HUES64 (cell line): ENCODE measurements at regions not wholly inside any gene's neighbourhood (a gene's known extent, or its start where the extent isn't known, plus 50 kb on each side); places are given as distances from the start of the nearest gene placed in this dataset.
A peak's percentile ranks its signal among the peaks of the same experiment; 100 is the strongest.

ENCODE experiments used
- H3K27ac ChIP-seq: 2 replicates; pipeline ENCODE4 v1.7.0; 2013; ENCODE audit warnings: low read depth, low read length, inconsistent platforms
- H3K27me3 ChIP-seq: 2 replicates; pipeline ENCODE4 v1.6.1; 2013; ENCODE audit warnings: mild to moderate bottlenecking, low read length; ENCODE audit not compliant: insufficient read depth
- H3K36me3 ChIP-seq: 2 replicates; pipeline ENCODE4 v1.6.1; 2013; ENCODE audit warnings: mild to moderate bottlenecking, low read length; ENCODE audit not compliant: insufficient read depth
- H3K4me1 ChIP-seq: 2 replicates; pipeline ENCODE4 v1.6.1; 2013; ENCODE audit warnings: mild to moderate bottlenecking, low read length, moderate library complexity; ENCODE audit not compliant: insufficient read depth
- H3K4me3 ChIP-seq: 2 replicates; pipeline ENCODE4 v1.5.1; 2013; ENCODE audit warnings: mild to moderate bottlenecking, low read length, moderate library complexity
- H3K9ac ChIP-seq: 2 replicates; pipeline ENCODE4 v1.6.1; 2013; ENCODE audit warnings: mild to moderate bottlenecking, low read depth, low read length
- H3K9me3 ChIP-seq: 2 replicates; pipeline ENCODE4 v1.6.1; 2013; ENCODE audit warnings: low read depth, low read length; ENCODE audit not compliant: insufficient read depth
- WGBS: fragments of 150-250, 120-280 bp; methylation state at CpG from one replicate; pipeline ENCODE4 v1.1.7; 2013; ENCODE audit warnings: missing lambda C conversion rate; 5-methylcytosine and 5-hydroxymethylcytosine counted together

DNA sequence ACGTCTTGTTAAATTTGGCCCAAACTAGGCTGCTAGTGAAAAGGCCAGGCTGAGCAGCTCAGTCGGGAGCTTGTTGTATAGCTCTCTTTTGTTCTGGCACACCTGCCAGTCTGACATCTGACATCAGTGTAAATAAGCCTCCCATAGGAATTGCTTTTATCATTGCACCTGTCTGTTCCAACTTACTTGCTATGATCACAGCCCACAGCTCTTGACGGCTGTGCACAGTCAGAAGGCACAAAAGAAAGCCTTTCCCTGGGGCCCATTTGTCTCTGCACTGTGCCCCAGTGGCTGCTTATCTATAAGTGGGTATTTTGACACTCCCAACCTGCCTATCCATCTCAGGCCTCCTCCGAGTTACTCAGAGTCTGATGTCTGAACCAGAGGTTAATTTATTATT lies 324.5 kb downstream of the NUAK1 start:
- WGBS, result 82% methylated on average over 3 of the region's 4 CpGs

DNA sequence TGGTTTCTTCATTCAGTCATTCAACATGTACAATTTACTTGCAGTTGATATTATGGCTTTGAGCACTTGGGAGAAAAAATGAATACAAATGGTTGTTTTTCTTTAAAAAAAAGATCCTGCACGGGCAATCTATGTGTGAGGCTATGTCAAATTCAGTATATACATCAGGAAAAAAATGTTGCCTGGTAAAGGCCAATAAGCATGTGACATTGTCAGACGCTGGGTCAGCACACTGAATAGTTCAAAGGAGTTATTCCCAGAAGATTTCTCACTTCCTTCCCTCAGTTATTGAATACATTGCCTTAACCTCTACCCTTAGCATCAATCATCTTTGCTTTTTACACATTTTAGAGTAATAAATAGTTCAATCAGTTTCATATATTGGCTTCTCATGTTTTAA lies 319.2 kb downstream of the NUAK1 start:
- Histone ChIP-seq H3K4me3 (no peak overlapping the region), H3K9me3 (no peaks in the 10 kb centered on the region), H3K27ac (no peak overlapping the region), H3K36me3 (no peaks in the 10 kb centered on the region), H3K4me1 (peaks cover 17% of the 10 kb centered on the region), H3K9ac (no peak overlapping the region), H3K27me3 (no peaks in the 10 kb centered on the region)
- 87% methylated on average over 2 of the region's 2 CpGs for WGBS

More for the DNA sequence above, 324.5 kb downstream of the NUAK1 start:
- no peak overlapping the region for H3K4me3 ChIP-seq
- no peaks in the 10 kb centered on the region for H3K9me3 ChIP-seq
- no peaks in the 10 kb centered on the region for H3K4me1 ChIP-seq
- H3K36me3 ChIP-seq, result no peaks in the 10 kb centered on the region
- no peaks in the 10 kb centered on the region for H3K27me3 ChIP-seq
- no peak overlapping the region for H3K27ac ChIP-seq
- no peak overlapping the region for H3K9ac ChIP-seq

GRCh38 chr12:105820429-105821125 lies 318.2 kb downstream of the NUAK1 start:
- Histone ChIP-seq H3K9ac (no peak overlapping the region), H3K27me3 (no peaks in the 10 kb centered on the region), H3K36me3 (no peaks in the 10 kb centered on the region), H3K4me3 (no peak overlapping the region), H3K4me1 (peaks cover 17% of the 10 kb centered on the region), H3K27ac (0 out of 2 replicates have a peak overlapping the region, but pooled peaks have one; percentile 1), H3K9me3 (no peaks in the 10 kb centered on the region)
- 72% methylated on average over 5 of the region's 5 CpGs for WGBS

DNA sequence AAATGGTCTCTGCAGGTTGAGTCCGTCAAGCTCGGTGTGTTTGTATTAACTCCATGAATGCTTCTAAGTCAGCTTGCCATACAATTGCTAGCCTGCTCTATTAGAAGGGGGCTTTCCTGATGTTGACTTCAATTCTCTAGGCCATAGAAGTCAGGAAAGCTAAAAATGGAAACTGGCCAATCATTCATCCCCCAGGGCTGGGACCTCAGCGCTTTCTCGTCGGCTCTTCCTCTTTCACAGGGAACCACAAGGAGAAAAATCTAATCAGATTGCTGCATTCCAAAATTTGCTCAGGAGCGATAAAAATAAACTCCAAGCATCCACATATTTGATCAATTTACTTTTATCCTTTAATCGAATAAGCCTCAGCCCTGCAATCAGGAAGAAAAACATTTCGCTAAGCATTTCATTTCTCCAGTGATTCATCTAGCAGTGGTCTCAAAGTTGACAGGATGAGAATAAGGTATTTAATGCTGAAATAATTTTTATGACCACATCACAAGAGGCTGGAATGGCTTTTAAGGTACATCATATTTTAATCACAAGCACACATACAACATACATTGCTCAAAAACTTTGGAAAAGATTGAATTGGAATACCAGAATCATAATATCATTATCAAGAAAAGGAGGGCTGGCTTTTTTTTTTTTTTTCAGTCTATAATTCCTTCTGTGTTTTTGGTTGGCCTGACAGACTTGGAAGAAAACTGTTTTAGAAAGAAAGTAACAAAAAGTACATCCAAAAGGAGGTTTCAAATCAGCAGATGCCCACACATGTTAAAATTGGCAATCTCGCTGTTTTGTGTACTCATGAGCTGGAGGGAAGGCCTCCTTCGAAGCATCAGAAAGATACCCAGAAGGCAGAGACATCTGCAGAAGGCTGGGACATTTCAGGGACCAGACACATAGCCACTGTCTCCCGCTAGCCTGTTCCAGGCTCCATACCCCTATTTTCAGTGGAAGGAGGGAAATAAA lies 316.3 kb downstream of the NUAK1 start:
- WGBS, result 92% methylated on average over 11 of the region's 11 CpGs
- no peak overlapping the region for H3K27ac ChIP-seq

GRCh38 chr12:105823810-105824209 lies 314.9 kb downstream of the NUAK1 start:
- WGBS, result 94% methylated on average over 3 of the region's 3 CpGs
- Histone ChIP-seq H3K9ac (no peak overlapping the region), H3K4me3 (no peak overlapping the region), H3K27me3 (no peaks in the 10 kb centered on the region), H3K4me1 (peaks cover 17% of the 10 kb centered on the region), H3K36me3 (no peaks in the 10 kb centered on the region), H3K27ac (no peak overlapping the region), H3K9me3 (no peaks in the 10 kb centered on the region)

More for the DNA sequence above, 316.3 kb downstream of the NUAK1 start:
- Histone ChIP-seq H3K4me1 (peaks cover 17% of the 10 kb centered on the region), H3K4me3 (no peak overlapping the region), H3K9me3 (no peaks in the 10 kb centered on the region), H3K27me3 (no peaks in the 10 kb centered on the region), H3K36me3 (no peaks in the 10 kb centered on the region), H3K9ac (no peak overlapping the region)

DNA sequence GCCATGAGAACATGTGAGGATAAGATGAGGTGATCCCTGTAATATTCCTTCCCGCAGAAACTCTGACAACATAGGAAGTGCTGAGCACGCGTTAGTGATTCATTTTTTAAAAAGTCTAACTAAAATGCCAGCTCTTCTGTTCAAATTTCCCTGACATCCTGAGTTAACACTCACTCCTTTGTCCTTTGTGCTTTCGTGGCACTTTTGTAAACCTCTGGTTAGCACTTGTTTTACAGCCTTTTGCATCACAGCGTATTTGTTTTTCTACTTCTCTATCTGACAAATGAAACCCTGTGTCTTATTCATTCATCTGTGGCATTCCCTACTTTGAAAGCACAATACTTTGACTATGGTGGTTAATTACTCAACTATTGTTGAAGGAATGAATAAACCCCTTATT lies 313.6 kb downstream of the NUAK1 start:
- Histone ChIP-seq H3K27me3 (no peaks in the 10 kb centered on the region), H3K27ac (no peak overlapping the region), H3K9ac (no peak overlapping the region), H3K9me3 (no peaks in the 10 kb centered on the region), H3K4me1 (peaks cover 17% of the 10 kb centered on the region), H3K36me3 (no peaks in the 10 kb centered on the region), H3K4me3 (no peak overlapping the region)
- 96% methylated on average over 5 of the region's 5 CpGs for WGBS

GRCh38 chr12:105831372-105831771 lies 307.4 kb downstream of the NUAK1 start:
- H3K36me3 ChIP-seq, result no peaks in the 10 kb centered on the region
- no peaks in the 10 kb centered on the region for H3K9me3 ChIP-seq
- H3K9ac ChIP-seq, result no peak overlapping the region
- no peak overlapping the region for H3K4me3 ChIP-seq
- no peaks in the 10 kb centered on the region for H3K4me1 ChIP-seq
- H3K27me3 ChIP-seq, result no peaks in the 10 kb centered on the region
- 79% methylated on average over 2 of the region's 3 CpGs for WGBS
- H3K27ac ChIP-seq, result no peak overlapping the region

DNA sequence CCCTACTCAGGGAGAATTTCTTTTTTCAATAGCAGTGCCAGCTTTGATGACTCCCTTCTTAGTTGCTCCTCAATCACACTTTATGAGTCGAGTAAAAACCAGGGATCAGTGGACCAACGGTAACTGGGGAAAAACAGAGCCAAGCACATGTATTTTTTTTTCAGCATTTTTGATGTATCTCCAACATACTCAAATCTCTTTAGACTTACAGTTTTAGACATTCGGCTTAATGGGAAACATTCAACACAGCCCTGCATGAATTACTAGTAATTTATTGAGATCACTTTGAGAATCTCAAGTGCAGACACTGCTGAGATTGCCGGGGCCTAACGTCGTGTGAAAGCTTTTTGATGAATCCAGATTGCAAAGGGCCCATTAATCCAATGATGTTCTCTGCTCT lies 306.7 kb downstream of the NUAK1 start:
- Histone ChIP-seq H3K9me3 (no peaks in the 10 kb centered on the region), H3K27me3 (no peaks in the 10 kb centered on the region), H3K4me3 (no peak overlapping the region), H3K36me3 (no peaks in the 10 kb centered on the region), H3K4me1 (no peaks in the 10 kb centered on the region), H3K27ac (no peak overlapping the region), H3K9ac (no peak overlapping the region)
- WGBS, result 92% methylated on average over 6 of the region's 6 CpGs

- H3K27ac ChIP-seq, result no peak overlapping the region
- H3K9ac ChIP-seq, result no peak overlapping the region
- H3K27me3 ChIP-seq, result no peaks in the 10 kb centered on the region
- H3K9me3 ChIP-seq, result no peaks in the 10 kb centered on the region
- H3K4me3 ChIP-seq, result no peak overlapping the region
- no peaks in the 10 kb centered on the region for H3K36me3 ChIP-seq
- WGBS, result 92% methylated on average over 4 of the region's 4 CpGs
- H3K4me1 ChIP-seq, result no peaks in the 10 kb centered on the region
Measured at GRCh38 chr12:105832806-105833205, 305.9 kb downstream of the NUAK1 start.

- Histone ChIP-seq H3K36me3 (no peaks in the 10 kb centered on the region), H3K4me1 (no peaks in the 10 kb centered on the region), H3K9ac (no peak overlapping the region), H3K4me3 (no peak overlapping the region), H3K27me3 (no peaks in the 10 kb centered on the region), H3K27ac (no peak overlapping the region), H3K9me3 (no peaks in the 10 kb centered on the region)
- WGBS, result 94% methylated on average over 2 of the region's 2 CpGs
Measured at GRCh38 chr12:105834496-105834895, 304.3 kb downstream of the NUAK1 start.

- Histone ChIP-seq H3K27ac (no peak overlapping the region), H3K9ac (no peak overlapping the region), H3K4me1 (no peaks in the 10 kb centered on the region), H3K9me3 (no peaks in the 10 kb centered on the region), H3K36me3 (no peaks in the 10 kb centered on the region), H3K4me3 (no peak overlapping the region), H3K27me3 (no peaks in the 10 kb centered on the region)
- WGBS, result 96% methylated on average over 4 of the region's 4 CpGs
Measured at GRCh38 chr12:105835580-105836241, 303.0 kb downstream of the NUAK1 start.
